ENCODE measurements at regions not wholly inside any gene's neighbourhood (a gene's known extent, or its start where the extent isn't known, plus 50 kb on each side); places are given as distances from the start of the nearest gene placed in this dataset.

GRCh38 chr1:38721816-38722215 is 137.8 kb downstream of the RRAGC start:
- Mint-ChIP-seq H3K36me3 (ENCODE audit: insufficient read depth in 1 of 3, low read depth in 3 of 3) (peaks cover 0 to 1% (median 0%) of the 10 kb centered on the region in 3 experiments; a peak in 1 of 7 replicates), H3K9me3 (no peaks in the 10 kb centered on the region; a peak in 1 of 5 replicates), H3K27ac (no peak overlapping the region), H3K4me1 (peaks cover 9 to 12% of the 10 kb centered on the region in 2 experiments), H3K4me3 (no peak overlapping the region), H3K27me3 (ENCODE audit: low read depth) (peaks cover 28% of the 10 kb centered on the region)
- Histone ChIP-seq H4K5ac (ENCODE audit: insufficient read length, low read depth, low read length) (no peak overlapping the region), H2AFZ (ENCODE audit: low read length) (no peak overlapping the region), H3K4ac (ENCODE audit: low read depth, low read length) (no peak overlapping the region), H2BK15ac (ENCODE audit: low read depth, low read length) (no peak overlapping the region), H2BK12ac (ENCODE audit: insufficient read length, low read depth, low read length) (no peak overlapping the region), H2BK120ac (ENCODE audit: low read depth, low read length, poor library complexity, severe bottlenecking) (no peak overlapping the region), H2AK5ac (ENCODE audit: insufficient read length, low read length) (no peak overlapping the region), H3K23me2 (ENCODE audit: insufficient read length, low read depth, low read length, poor library complexity, severe bottlenecking) (no peaks in the 10 kb centered on the region), H3K79me1 (ENCODE audit: insufficient read depth, low read depth, low read length, poor library complexity, severe bottlenecking) (no peaks in the 10 kb centered on the region), H4K8ac (replicated peaks; ENCODE audit: insufficient read length, low read depth, low read length) (no peak overlapping the region), H3K14ac (ENCODE audit: insufficient read depth, low read length) (no peak overlapping the region), H4K20me1 (ENCODE audit: control insufficient read depth, insufficient read depth, insufficient read length) (no peaks in the 10 kb centered on the region), H3T11ph (ENCODE audit: low read length) (no peak overlapping the region), H3K56ac (ENCODE audit: insufficient read length, low read depth, low read length) (no peak overlapping the region), H2BK5ac (ENCODE audit: insufficient read length, low read length) (no peak overlapping the region), H3K9ac (ENCODE audit: extremely low read depth, insufficient read length, low read length) (no peak overlapping the region), H4K91ac (ENCODE audit: insufficient read length, low read depth, low read length) (no peak overlapping the region), H3K4me1 (ENCODE audit: insufficient read depth, low read length) (peaks cover 7% of the 10 kb centered on the region), H3K23ac (ENCODE audit: insufficient read length, low read depth, low read length) (no peak overlapping the region), H3K4me2 (ENCODE audit: insufficient read depth, insufficient read length, low read length) (no peak overlapping the region), H3K27me3 (ENCODE audit: insufficient read depth, low read length) (no peaks in the 10 kb centered on the region; the same call in 1 of the 2 replicates), H3K9me3 (ENCODE audit: control insufficient read depth, low read depth, low read length) (no peaks in the 10 kb centered on the region), H3K27ac (ENCODE audit: insufficient read length, low read depth, low read length) (no peak overlapping the region), H3K79me2 (ENCODE audit: insufficient read depth, low read length) (no peaks in the 10 kb centered on the region), H3K18ac (ENCODE audit: insufficient read length, low read depth, low read length) (no peak overlapping the region), H2BK20ac (ENCODE audit: low read depth, low read length, poor library complexity, severe bottlenecking) (no peak overlapping the region)
- DNase-seq: no peak
- WGBS (ENCODE audit: extremely low coverage, insufficient read length, low lambda C conversion rate): no CpG with 5 or more reads among the region's 4 CpGs
- TF ChIP-seq CTCF (conservative IDR thresholded peaks at IDR 0.05): no peak

All from H9 (cell line).